GM19463 (cell line): ENCODE measurements at regions not wholly inside any gene's neighbourhood (a gene's known extent, or its start where the extent isn't known, plus 50 kb on each side); places are given as distances from the start of the nearest gene placed in this dataset.

Experiments used
- ATAC-seq: cut with Tn5 transposase; IDR thresholded peaks from one replicate; pipeline ENCODE4 v1.9.1; 2021; ENCODE audit warnings: mild to moderate bottlenecking, moderate library complexity; ENCODE audit not compliant: unreplicated experiment

DNA sequence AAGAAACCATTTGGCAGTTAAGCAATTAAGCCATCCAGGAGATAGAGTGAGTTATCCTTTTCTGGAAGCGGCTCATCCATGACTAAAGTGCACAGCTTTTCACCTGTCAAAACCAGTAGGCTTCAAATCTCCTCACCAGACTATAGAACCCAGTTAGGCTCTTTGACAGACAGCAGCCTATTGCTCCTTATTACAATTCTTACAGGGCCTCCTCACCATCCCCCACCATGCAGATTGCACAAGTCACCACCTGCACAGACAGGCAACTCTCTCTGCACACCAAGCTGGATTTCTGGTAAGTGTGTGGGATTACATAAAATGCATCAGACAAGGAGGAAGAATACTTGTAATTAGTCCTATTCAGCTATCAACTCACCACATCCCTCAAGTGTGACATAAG is 301.6 kb downstream of the SNX13 start:
- ATAC-seq, result no peak

DNA sequence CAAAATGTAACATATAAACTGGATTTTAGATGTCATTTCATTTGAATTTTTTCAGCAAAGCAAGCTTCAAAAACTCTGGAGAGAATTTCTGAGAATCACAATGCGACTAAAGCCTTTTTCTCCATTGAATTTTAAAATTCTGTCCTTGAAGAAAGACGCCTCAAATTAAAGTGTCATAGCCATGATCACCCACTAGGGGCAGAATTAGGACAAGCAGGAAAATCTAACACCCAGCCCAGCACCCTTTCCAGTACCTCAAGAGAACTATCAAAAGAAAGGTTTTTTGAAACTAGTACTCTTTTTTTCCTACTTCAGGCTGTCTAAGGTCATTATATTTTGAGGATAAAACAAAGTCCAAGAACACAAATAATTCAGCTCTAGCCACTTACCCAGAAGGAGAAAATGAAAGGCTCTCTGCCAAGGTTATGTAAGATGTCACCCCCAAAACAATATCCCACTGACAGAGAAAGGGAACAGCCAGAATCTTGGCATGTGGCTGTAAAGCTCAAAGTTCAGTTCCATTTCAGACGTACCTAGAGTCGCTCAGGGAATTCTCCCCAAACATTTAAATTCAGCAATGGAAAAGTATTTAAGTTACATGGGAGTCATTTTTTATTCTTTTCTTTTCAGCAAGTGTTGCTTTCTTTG is 299.4 kb downstream of the SNX13 start:
- ATAC-seq, result peak; percentile 60

DNA sequence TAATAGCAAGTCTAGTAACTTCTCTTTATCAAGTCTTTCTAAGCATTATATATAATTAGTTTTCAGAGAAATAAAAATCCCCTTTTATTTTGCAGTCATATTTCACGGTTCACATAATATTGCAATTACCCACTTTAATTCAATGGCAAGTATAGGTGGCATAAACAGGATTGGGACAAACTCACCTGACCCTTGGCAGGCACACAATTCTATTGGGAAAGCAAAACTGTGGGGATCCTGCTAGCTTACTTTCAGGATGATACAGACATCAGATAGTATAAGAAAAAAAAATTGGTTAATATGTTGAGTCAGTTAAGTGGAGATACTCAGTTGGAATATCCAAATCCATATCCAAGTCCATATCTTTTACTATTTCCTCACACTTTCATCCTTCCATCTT is 294.8 kb downstream of the SNX13 start:
- ATAC-seq, result no peak

DNA sequence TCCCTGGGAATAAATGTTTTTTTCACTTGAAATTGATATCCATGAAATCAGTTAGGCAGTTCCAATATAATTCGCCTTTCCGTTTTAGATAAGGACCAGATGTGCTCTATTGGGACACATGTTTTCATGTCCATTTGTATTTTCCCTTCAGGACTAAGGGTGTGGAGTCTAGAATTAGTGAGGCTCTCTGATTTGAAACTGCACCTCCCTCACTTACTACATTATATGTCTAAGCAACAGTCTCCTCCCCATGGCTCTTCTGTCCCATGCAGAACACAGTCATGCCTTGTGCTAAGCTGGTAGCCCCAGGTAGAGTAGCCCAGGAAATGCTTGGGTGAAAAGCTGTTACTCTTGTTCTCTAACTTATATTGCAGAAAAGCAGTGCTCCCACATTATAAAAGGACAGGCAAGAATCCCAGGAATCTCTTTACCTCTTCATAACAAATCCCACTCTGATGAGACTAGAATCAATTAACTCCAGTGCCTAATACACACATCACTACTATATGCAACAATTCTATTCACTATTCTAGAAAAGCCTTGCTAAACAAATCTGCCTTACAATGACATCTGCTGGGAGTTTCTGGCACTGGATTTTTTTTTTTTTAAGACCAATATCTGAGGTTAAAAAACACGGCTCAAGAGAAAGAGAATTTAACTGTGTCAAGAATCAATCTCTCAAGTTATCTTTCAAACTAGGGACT is 293.9 kb downstream of the SNX13 start:
- no peak for ATAC-seq

DNA sequence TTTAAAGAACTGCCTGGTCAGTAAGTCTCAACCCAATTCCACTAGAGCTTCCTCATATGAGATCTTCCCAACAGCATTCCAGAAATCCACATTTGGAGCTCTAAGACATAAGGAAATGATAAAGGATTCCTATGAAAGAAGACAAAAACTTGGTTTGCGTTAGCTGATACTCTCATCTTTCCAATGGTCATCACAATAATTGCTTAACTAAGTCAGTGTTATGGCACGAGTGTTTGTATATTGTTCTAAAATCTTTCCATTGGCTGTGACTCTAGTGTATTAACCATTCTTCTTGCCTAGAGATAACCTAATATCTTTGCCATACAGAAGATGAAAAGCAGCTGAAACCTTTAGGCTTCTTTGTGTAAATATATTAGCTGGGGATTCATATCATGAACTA is 289.0 kb downstream of the SNX13 start:
- ATAC-seq, result no peak

DNA sequence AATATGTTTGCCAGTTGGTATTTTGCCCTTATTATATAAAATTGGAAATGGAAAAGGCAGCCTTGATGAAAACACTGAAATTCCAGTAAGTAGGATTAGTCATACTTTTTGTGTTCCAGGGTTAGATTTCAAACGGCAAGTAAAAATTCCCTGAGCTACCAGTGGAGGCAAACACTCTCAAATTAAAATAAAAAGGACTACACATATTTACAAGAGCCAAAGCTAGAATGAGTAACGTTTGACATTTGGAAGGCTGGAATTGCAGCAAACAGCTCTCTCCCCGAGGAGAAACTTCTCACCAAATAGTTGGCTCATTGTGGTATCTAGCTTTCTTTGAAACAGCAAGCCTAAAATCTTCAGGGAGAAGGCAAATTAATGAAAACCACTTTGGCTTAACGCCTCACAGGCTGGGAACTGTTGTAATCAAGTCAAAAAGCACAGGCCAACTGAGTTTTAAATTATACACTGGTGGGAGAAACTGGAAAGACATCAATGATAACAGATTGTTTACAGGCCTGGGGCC is 288.4 kb downstream of the SNX13 start:
- ATAC-seq, result no peak

DNA sequence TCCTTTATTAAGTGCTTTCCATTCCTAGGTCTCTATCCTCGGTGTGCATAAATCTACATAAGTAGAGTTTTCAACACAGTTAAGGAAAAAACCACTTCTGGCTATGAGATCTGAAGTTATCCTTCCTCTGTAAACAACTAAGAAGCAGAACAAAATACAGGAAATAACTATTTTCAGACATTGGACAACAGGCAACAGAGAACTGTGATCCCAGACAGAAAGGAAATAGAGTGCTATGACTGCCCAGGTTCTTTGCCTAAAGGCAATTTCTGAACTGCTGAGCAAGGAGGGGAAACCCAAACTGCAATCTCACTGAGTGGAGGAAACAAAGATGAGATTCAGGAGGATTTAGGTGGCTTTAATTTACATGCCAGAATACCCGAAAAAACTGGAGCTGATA is 285.4 kb downstream of the SNX13 start:
- no peak for ATAC-seq

DNA sequence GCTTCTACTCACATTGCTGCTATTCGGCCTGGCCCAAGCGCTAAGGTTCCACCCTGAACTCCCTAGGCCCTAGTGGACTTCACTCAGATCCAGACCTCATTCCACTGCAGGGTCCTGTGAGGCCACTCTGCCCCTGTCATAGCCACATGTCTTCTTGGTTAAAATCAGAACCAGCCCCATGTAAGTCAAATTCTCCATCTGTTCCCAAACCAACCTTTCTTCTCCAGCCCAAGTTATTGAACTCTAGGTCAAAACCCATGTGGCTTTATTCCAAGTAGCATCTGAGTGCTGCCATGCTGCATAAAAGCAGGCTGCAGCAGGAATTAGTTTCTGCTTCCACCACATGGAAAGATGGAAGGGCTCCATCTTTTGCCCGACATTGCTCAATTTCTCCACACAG is 281.2 kb downstream of the SNX13 start:
- no peak for ATAC-seq

DNA sequence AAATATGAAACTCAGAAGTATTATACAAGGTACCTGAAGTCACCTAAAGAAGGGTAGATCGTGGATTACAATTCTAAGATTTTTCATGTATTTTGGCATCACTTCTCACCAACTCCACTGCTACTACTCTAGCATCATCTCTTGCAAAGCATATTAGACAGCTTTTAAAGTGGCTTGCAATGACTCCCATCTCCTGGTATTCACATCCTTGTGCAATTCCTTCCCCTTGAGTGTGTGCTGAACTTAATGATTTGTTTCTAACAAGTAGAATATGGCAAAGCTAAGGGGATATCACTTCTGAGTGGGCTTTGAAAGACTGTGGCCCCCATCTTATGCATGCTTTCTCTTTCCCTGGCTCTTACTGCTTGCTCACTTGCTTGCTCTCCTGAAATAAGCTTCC is 280.2 kb downstream of the SNX13 start:
- no peak for ATAC-seq

DNA sequence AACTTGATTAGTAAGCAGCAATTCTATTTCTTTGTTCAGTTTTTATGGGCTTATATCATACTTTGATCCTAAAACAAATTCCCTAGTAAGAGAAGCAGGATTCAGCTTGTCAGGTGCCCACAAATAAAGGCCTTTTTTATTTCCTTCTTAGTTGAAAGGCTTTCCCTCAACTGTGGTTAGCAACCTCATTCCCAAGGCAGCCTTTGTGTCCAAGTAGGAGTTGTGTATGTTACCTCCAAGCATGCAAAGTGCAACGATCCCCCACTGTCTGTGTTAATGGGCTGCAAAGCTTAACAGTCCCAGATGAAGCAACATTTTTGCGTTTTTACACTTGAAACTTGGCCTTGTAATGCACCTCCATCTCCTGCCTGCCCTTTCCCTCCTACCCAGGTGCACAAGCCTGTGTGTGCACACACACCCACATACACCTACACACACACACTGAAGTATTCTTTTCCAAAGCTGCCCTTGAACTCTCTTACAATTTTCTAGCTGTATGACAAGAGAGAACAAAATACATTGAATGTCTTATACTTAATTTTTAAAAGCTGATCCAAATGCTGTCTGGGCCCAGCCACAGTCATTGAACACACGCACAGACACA is 278.2 kb downstream of the SNX13 start:
- ATAC-seq, result no peak

DNA sequence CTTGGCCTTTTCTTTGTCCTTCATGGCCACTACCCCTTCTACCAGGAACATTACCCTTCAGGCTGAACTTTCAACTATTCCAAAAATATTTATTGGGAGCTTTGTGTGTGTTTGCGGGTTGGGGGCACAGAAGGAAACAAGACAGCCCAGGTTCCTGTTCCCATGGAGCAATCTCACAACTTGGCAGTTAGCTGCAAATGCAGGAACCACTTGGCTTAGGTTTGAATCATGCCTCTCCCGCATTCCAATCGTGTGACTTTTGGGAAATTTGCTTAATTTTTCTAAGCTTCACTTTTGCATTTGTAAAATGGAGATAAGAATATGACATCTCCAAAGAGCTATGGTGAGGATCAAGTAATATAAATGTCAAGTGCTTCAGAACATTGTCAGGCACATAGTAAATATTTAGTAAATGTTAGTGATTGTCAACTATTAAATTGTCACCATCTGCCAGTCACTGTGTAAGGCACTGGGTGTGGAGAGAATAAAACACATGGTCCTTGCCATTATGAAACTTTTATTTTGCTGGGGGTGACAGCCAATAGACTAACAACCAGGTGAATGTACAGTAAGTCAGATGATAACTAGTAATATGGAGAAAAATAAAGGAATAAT is 277.1 kb downstream of the SNX13 start:
- ATAC-seq, result no peak

DNA sequence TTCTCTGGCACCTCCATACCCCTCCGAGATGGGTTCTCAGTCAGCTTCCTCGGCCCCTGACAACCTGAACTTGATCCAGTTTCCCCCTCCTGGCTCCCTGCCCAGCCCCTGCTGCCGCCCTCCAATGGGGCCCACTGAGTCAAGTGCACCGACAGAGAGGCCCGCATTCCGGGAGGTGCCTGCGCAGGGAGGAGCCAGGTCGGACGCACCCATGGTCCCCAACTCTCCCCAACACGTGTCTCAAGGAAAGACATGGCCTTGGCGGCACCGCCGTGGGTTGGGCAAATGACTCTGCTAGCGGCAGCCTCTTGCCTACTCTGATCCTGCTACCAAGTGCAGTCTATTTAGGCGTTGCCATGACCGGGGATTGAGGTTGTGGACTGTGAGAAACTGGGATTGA is 275.3 kb downstream of the SNX13 start:
- no peak for ATAC-seq

DNA sequence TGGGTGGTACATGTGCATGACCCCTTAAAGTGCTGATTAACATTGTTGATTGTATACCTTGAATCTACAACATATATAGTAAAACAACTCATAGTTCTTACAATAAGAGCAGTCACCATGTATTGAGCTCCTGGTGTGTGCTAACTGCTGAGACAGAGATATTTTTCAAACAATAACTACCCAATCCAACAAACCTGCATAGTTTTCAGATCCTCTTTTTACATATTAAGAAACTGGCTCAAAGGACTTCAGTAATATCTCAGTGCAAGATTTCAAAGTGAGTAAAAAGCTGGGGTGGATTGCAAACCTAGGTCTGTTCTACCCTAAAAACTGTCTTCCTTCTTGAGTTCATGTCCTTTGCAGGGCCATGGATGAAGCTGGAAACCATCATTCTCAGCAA is 272.2 kb downstream of the SNX13 start:
- no peak for ATAC-seq

DNA sequence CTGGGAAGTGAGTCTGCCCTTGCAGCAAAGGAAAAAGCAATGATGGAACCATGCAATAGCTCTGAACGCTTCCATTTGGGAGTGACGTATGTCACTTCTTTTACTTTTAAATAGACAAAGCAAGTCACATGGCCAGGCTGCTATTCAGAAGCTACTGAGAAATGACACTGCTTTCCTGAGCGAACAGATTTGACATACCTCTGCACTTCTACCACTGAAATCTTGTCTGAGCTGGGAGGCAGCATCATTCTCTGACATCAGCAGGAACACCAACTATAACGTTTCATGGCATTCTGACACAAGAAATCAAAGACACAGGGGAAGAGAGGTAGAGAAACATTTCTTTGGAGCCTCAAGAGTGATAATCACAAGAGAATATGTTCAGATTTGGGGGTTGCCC is 271.1 kb downstream of the SNX13 start:
- no peak for ATAC-seq

DNA sequence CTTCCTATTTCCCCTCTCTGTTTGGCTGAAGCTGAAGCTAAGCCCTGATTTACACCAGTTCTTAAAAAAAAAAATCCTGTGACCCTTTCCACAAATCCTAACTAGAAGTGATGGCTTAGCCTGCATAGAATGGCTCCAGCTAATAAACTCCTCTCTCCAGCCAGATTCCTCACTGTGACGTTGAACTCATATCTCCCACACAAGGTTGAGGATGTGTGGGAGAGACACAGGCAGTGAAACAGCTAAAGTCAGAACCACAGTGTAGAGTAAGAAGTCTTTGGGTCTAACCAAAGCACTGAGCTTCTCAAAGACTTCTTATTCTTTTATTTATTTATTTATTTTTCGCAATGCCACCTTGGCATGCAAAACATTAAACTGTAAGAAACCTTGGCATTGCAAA is 268.3 kb downstream of the SNX13 start:
- no peak for ATAC-seq

DNA sequence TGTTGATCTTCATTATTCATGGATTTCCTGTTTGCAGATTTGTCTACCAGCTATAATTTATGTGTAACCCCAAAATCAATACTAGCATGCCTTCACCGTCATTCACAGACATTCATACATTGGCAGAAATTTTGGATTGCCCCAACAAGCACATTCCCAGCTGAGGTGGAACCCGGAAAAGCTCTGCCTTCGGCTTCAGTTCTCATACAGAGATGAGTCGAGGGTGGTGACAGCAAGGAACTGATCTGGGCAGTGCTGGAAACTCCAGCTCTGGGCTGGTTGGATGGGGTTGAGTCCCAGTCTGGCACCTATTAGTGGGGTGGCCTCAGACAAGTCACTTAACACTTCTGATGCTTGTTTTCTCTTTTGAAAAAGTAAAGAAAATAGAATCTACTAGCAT is 267.5 kb downstream of the SNX13 start:
- ATAC-seq, result no peak

DNA sequence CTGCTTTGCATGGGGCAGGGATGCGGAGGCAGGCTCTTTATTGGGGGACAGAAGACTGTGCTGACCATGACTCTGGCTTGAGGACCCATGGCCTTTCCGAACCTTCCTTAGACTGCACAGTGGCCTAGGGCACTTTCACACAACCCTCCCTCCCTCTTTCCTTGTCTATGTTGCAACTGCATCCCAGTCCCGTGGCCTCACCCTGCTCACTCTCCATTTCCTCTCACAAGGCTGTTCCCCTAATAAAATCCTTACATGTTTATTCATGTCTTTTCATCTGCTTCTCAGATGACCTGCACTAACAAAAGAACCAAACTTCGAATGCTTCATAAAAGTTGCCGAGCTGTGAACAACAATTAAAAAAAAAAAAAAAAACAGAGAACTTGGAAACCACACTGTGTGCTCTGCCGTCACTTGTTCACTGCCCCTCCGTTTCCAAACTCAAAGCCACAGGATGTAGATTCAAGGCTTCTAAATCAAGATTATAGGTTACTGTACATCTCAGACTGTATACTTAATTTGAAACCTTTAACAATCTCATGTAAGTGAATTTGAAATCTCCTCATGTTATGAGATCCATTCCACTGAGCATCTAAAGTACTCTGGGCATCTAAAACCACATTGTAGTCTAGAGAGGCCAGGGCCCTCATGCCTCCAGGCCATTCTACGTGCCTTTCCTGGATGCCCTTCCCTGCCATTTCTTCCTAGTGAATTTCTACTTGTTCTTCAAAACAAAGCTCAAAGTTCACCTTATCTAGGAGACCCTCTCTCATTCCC is 265.9 kb downstream of the SNX13 start:
- ATAC-seq, result no peak

DNA sequence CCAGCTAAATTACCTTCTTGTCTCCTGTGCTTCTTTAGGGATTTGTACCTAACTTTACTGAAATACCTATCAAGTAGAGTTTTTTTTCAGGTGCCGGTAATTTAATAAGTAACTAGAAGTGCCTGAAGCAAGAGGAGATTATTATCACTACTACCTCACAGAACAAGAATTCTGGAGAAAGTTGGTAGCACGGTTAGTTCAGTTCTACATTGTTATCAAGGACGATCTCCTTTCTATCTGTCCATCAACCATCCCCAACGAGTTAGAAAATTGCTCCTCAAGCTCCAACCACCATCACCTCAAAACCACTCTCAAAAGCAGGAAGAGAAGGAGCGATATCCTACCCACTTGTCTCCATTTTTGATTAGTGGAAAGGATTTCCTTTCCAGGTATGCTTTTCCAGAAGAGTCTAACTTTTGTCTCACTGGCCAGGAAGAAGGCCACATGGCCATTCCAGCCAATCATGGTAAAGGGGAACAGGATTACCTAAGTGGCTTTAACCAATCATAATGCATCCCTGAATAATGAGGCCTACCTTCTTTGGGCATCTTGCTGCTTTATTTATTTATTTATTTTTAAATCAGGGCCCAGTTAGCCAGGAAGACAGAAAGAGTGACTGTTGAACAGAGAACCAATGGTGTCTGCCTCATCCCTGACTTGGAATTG is 265.2 kb downstream of the SNX13 start:
- ATAC-seq, result no peak

DNA sequence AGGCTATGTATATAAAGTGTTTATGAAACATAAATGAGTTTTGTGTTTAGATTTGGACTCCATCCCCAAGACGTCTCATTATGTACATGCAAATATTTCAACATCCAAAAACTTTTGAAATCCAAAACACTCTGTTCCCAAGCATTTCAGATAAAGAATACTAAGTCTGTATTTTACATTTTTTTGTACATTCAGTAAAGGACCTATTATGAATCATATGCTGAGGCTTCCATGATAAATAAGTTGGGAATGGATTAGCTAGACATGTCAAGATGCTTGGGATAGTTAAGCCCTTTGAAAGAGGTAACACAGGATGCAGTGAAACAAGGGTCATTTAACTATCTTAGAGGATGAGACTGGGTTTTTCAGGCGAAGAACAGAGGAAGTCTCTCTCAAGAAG is 262.9 kb downstream of the SNX13 start:
- no peak for ATAC-seq

DNA sequence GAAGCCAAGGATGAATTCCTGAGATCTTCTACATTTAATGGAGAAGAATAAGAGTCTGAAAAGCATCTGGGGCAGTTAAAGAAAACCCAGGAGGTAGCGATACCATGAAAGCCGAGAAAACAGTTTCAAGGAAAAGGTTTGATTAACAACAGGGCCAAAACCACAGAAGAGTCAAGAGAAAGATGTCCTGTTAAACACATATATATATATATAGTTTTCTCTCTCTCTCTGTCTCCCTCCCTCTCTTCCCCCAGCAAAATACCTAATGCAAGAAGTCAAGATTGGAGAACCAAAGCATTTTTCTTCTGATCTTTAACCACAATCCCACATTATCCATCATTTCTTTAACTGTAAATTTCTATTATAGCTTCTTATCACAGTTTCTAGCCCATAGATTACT is 261.4 kb downstream of the SNX13 start:
- no peak for ATAC-seq

DNA sequence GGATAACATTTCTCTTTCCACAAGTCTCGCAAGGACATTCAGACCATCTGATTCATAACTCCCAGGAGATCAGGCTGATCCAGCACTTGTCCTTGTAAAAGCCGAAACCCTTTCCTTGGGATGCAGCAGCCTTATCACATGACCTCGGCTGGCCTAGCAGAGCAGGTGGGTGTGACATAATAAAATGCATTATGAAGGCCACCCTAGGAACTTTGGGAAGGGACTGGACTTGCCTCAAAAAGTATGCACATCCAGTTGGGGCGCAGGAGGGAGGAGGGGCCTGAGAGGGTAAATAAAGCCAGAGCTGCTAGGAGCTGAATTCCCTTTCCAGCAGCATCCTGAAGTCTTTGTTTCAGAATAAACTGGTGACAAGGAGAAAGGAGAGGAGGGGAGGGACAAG is 260.8 kb downstream of the SNX13 start:
- ATAC-seq, result no peak
